Hepatocyte (in vitro differentiated cells): ENCODE measurements at regions not wholly inside any gene's neighbourhood (a gene's known extent, or its start where the extent isn't known, plus 50 kb on each side); places are given as distances from the start of the nearest gene placed in this dataset.

ENCODE experiments used
- DNase-seq: peaks from one replicate; pipeline ENCODE4 v3.0.0-alpha.2; 2016; ENCODE audit warnings: low spot score
- H2AFZ ChIP-seq: fragments of 200-600 bp; sonication (generic); 2 replicates; pipeline ENCODE4 v1.6.0; 2016; ENCODE audit warnings: antibody characterized with exemption, mild to moderate bottlenecking
- H3K27ac ChIP-seq: fragments of 200-600 bp; sonication (generic); 2 replicates; pipeline ENCODE4 v1.5.1; 2016; ENCODE audit warnings: mild to moderate bottlenecking
- H3K27me3 ChIP-seq: fragments of 200-600 bp; sonication (generic); 2 replicates; pipeline ENCODE4 v1.6.1; 2016
- H3K36me3 ChIP-seq: fragments of 200-600 bp; sonication (generic); replicated peaks from 2 replicates; pipeline ENCODE4 v1.5.1; 2016; ENCODE audit warnings: low read depth; ENCODE audit not compliant: insufficient read depth
- H3K4me1 ChIP-seq: fragments of 200-600 bp; sonication (generic); 2 replicates; pipeline ENCODE4 v1.5.1; 2016; ENCODE audit warnings: mild to moderate bottlenecking, moderate library complexity; ENCODE audit not compliant: insufficient read depth
- H3K4me2 ChIP-seq: fragments of 200-600 bp; sonication (generic); 2 replicates; pipeline ENCODE4 v1.6.0; 2016
- H3K4me3 ChIP-seq: fragments of 200-600 bp; sonication (generic); 2 replicates; pipeline ENCODE4 v1.5.1; 2016; ENCODE audit warnings: mild to moderate bottlenecking
- H3K79me2 ChIP-seq: fragments of 200-600 bp; sonication (generic); 2 replicates; pipeline ENCODE4 v1.6.0; 2017; ENCODE audit warnings: mild to moderate bottlenecking
- H3K9me2 ChIP-seq: fragments of 200-600 bp; sonication (generic); replicated peaks from 2 replicates; pipeline ENCODE4 v1.6.0; 2017; ENCODE audit warnings: mild to moderate bottlenecking; ENCODE audit not compliant: insufficient read depth
- H3K9me3 ChIP-seq: fragments of 200-600 bp; sonication (generic); 2 replicates; pipeline ENCODE4 v1.5.1; 2016; ENCODE audit warnings: low read depth, mild to moderate bottlenecking
- H4K20me1 ChIP-seq: fragments of 200-600 bp; sonication (generic); 2 replicates; pipeline ENCODE4 v1.6.0; 2016; ENCODE audit warnings: mild to moderate bottlenecking; ENCODE audit not compliant: insufficient read depth, poor library complexity, severe bottlenecking
- CTCF ChIP-seq: fragments of 200-600 bp; sonication (generic); IDR thresholded peaks from 2 replicates; pipeline ENCODE4 v1.5.1; 2016; ENCODE audit warnings: antibody characterized with exemption, mild to moderate bottlenecking; ENCODE audit not compliant: poor library complexity
- EZH2 ChIP-seq: fragments of 200-600 bp; sonication (generic); IDR thresholded peaks from 2 replicates; pipeline ENCODE4 v1.6.1; 2016; ENCODE audit warnings: antibody characterized with exemption, mild to moderate bottlenecking, borderline replicate concordance
- EZH2phosphoT487 ChIP-seq: fragments of 200-600 bp; sonication (generic); IDR thresholded peaks from one replicate; pipeline ENCODE4 v1.6.1; 2018; ENCODE audit warnings: antibody characterized with exemption, mild to moderate bottlenecking, low read depth, moderate library complexity; ENCODE audit not compliant: unreplicated experiment, severe bottlenecking
- WGBS: methylation state at CpG from one replicate; pipeline ENCODE4 v1.1.6; 2016; ENCODE audit warnings: low lambda C conversion rate; ENCODE audit errors: missing lambda C conversion rate; 5-methylcytosine and 5-hydroxymethylcytosine counted together

- WGBS: 85% methylated on average over 5 of the region's 5 CpGs
- Histone ChIP-seq H3K27ac (no peak overlapping the region), H3K9me3 (no peaks in the 10 kb centered on the region), H3K27me3 (no peaks in the 10 kb centered on the region), H3K9me2 (no peaks in the 10 kb centered on the region), H3K4me3 (no peak overlapping the region), H3K79me2 (no peaks in the 10 kb centered on the region), H2AFZ (no peak overlapping the region), H4K20me1 (no peaks in the 10 kb centered on the region), H3K4me2 (no peak overlapping the region), H3K4me1 (no peaks in the 10 kb centered on the region), H3K36me3 (no peaks in the 10 kb centered on the region)
- no peak for DNase-seq
- TF ChIP-seq EZH2phosphoT487: no peak
- no peak for TF ChIP-seq CTCF
- TF ChIP-seq EZH2: no peak
Observed at GRCh38 chr6:119960456-119960855, 610.9 kb upstream of the MAN1A1 start.

GRCh38 chr6:119960036-119960435, 610.5 kb upstream of the MAN1A1 start:
- Histone ChIP-seq H3K27ac (no peak overlapping the region), H4K20me1 (no peaks in the 10 kb centered on the region), H3K4me3 (no peak overlapping the region), H3K4me2 (no peak overlapping the region), H3K36me3 (no peaks in the 10 kb centered on the region), H3K27me3 (no peaks in the 10 kb centered on the region), H3K9me2 (no peaks in the 10 kb centered on the region), H2AFZ (no peak overlapping the region), H3K79me2 (no peaks in the 10 kb centered on the region), H3K4me1 (no peaks in the 10 kb centered on the region), H3K9me3 (no peaks in the 10 kb centered on the region)
- 59% methylated on average over 3 of the region's 3 CpGs for WGBS
- TF ChIP-seq CTCF (no peak), EZH2 (no peak), EZH2phosphoT487 (no peak)
- DNase-seq: no peak

GRCh38 chr6:119957195-119957594, 607.6 kb upstream of the MAN1A1 start:
- Histone ChIP-seq H3K79me2 (no peaks in the 10 kb centered on the region), H3K27me3 (no peaks in the 10 kb centered on the region), H3K9me2 (no peaks in the 10 kb centered on the region), H2AFZ (no peak overlapping the region), H4K20me1 (no peaks in the 10 kb centered on the region), H3K4me1 (no peaks in the 10 kb centered on the region), H3K27ac (no peak overlapping the region), H3K4me2 (no peak overlapping the region), H3K9me3 (no peaks in the 10 kb centered on the region), H3K36me3 (no peaks in the 10 kb centered on the region), H3K4me3 (no peak overlapping the region)
- TF ChIP-seq EZH2phosphoT487: no peak
- no peak for TF ChIP-seq CTCF
- no peak for TF ChIP-seq EZH2
- no peak for DNase-seq
- WGBS: 86% methylated on average over 3 of the region's 3 CpGs

- no peaks in the 10 kb centered on the region for H3K9me3 ChIP-seq
- 82% methylated on average over 3 of the region's 3 CpGs for WGBS
- no peak overlapping the region for H3K4me3 ChIP-seq
- H3K79me2 ChIP-seq: no peaks in the 10 kb centered on the region
- no peak for DNase-seq
- no peak overlapping the region for H2AFZ ChIP-seq
- no peaks in the 10 kb centered on the region for H3K36me3 ChIP-seq
- no peaks in the 10 kb centered on the region for H4K20me1 ChIP-seq
- H3K4me2 ChIP-seq: no peak overlapping the region
- no peaks in the 10 kb centered on the region for H3K9me2 ChIP-seq
- H3K27me3 ChIP-seq: no peaks in the 10 kb centered on the region
- no peak overlapping the region for H3K27ac ChIP-seq
- no peaks in the 10 kb centered on the region for H3K4me1 ChIP-seq
- no peak for TF ChIP-seq EZH2phosphoT487
- TF ChIP-seq CTCF: no peak
- no peak for TF ChIP-seq EZH2
Observed at GRCh38 chr6:119952696-119953095, 603.1 kb upstream of the MAN1A1 start.
